Gastroesophageal sphincter (tissue), 3 donors: ENCODE measurements at regions not wholly inside any gene's neighbourhood (a gene's known extent, or its start where the extent isn't known, plus 50 kb on each side); places are given as distances from the start of the nearest gene placed in this dataset.

ENCODE experiments used
- POLR2A ChIP-seq, 2 donors: fragments of 450-650 bp; IDR thresholded peaks; one replicate each; pipeline ENCODE4 v1.6.1; 2017; ENCODE audit warnings: antibody characterized with exemption in 2 of 2, mild to moderate bottlenecking in 2 of 2, moderate library complexity in 1 of 2
- POLR2AphosphoS5 ChIP-seq: sonication (generic); formaldehyde crosslinking; IDR thresholded peaks from one replicate; pipeline ENCODE4 v1.6.1; 2017; ENCODE audit warnings: antibody characterized with exemption
- TF ChIP-seq, protein P1 (sequence below), 4 experiments: fragments of 200-600 bp in 2 of 4; fragments of 450-650 bp in 2 of 4; sonication (generic) in 1 of 4; IDR thresholded peaks; one replicate each; pipeline ENCODE4 v1.5.1; 2017 to 2019; ENCODE audit warnings: antibody characterized with exemption in 4 of 4, mild to moderate bottlenecking in 2 of 4, moderate library complexity in 2 of 4

DNA sequence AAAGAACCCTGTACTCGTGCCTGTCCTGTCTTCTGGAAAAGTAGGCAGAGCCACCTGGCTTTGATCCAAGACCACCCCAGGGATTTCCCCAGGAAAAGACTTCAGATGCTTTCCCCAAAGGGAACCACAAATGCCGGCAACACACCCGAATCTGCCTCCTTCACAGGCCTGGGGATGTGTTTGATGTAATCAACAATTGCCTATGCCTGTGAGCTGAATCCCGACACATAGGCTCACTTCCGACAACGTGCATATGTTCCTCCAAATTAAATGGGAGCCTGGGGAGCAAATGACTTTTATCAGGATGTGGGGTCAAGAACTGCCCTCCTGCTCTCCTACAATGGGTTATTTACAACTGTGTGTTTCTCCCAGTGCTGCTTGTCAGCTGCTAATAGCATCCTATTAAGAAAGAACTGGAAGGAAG lies 535.2 kb upstream of the CDH11 start:
- TF ChIP-seq, protein P1, sequence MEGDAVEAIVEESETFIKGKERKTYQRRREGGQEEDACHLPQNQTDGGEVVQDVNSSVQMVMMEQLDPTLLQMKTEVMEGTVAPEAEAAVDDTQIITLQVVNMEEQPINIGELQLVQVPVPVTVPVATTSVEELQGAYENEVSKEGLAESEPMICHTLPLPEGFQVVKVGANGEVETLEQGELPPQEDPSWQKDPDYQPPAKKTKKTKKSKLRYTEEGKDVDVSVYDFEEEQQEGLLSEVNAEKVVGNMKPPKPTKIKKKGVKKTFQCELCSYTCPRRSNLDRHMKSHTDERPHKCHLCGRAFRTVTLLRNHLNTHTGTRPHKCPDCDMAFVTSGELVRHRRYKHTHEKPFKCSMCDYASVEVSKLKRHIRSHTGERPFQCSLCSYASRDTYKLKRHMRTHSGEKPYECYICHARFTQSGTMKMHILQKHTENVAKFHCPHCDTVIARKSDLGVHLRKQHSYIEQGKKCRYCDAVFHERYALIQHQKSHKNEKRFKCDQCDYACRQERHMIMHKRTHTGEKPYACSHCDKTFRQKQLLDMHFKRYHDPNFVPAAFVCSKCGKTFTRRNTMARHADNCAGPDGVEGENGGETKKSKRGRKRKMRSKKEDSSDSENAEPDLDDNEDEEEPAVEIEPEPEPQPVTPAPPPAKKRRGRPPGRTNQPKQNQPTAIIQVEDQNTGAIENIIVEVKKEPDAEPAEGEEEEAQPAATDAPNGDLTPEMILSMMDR (IDR thresholded peaks at IDR 0.05): no peak
- TF ChIP-seq POLR2AphosphoS5 (no peak), POLR2A (IDR thresholded peaks at IDR 0.05) (no peak)
